ENCODE measurements at regions not wholly inside any gene's neighbourhood (a gene's known extent, or its start where the extent isn't known, plus 50 kb on each side); places are given as distances from the start of the nearest gene placed in this dataset.

DNA sequence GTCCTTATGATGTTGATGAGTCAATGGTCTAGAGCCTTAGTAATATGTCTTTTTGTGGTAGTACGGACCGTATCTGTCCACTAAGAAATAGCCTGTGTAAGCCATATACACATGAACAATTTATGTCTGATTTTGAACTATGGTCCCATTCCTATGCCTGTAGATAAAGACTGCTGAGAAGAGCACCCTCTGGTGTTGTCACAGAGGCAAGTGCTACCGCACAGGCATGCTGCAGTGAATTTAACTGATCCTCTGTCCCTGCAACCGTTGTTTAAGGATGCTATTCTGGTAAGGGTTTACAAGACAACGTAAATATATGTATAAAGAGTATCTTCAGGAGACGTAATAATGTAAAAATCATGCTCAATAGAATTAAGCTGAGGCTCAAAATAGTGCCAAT is 170.7 kb downstream of the UBE3A start:
- H3K9me3 ChIP-seq = peaks cover 0 to 4% of the 10 kb centered on the region in 2 donors
- no peak overlapping the region for H3K4me3 ChIP-seq
- intact Hi-C loops (cut with DNase I) = no loop called here
- no peaks in the 10 kb centered on the region for H3K4me1 ChIP-seq
- no peaks in the 10 kb centered on the region for H3K27me3 ChIP-seq
- H3K27ac ChIP-seq = no peak overlapping the region
- no peaks in the 10 kb centered on the region for H3K36me3 ChIP-seq
- no peak for ATAC-seq
- TF ChIP-seq, protein P1, sequence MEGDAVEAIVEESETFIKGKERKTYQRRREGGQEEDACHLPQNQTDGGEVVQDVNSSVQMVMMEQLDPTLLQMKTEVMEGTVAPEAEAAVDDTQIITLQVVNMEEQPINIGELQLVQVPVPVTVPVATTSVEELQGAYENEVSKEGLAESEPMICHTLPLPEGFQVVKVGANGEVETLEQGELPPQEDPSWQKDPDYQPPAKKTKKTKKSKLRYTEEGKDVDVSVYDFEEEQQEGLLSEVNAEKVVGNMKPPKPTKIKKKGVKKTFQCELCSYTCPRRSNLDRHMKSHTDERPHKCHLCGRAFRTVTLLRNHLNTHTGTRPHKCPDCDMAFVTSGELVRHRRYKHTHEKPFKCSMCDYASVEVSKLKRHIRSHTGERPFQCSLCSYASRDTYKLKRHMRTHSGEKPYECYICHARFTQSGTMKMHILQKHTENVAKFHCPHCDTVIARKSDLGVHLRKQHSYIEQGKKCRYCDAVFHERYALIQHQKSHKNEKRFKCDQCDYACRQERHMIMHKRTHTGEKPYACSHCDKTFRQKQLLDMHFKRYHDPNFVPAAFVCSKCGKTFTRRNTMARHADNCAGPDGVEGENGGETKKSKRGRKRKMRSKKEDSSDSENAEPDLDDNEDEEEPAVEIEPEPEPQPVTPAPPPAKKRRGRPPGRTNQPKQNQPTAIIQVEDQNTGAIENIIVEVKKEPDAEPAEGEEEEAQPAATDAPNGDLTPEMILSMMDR (IDR thresholded peaks at IDR 0.05) = no peak
- DNase-seq = no peak
